GM19467 (cell line): ENCODE measurements at regions not wholly inside any gene's neighbourhood (a gene's known extent, or its start where the extent isn't known, plus 50 kb on each side); places are given as distances from the start of the nearest gene placed in this dataset.
"Not testable (repeated sequence)": the region's sequence is repeated elsewhere in the genome, so short reads cannot be mapped to it uniquely, and the experiment has no call there.

Source experiments
- ATAC-seq: cut with Tn5 transposase; IDR thresholded peaks from one replicate; pipeline ENCODE4 v1.9.1; 2021; ENCODE audit warnings: mild to moderate bottlenecking, moderate library complexity; ENCODE audit not compliant: unreplicated experiment

- no peak for ATAC-seq
These were observed 292.6 kb downstream of the C12orf75 start for GRCh38 chr12:105622846-105623736.

DNA sequence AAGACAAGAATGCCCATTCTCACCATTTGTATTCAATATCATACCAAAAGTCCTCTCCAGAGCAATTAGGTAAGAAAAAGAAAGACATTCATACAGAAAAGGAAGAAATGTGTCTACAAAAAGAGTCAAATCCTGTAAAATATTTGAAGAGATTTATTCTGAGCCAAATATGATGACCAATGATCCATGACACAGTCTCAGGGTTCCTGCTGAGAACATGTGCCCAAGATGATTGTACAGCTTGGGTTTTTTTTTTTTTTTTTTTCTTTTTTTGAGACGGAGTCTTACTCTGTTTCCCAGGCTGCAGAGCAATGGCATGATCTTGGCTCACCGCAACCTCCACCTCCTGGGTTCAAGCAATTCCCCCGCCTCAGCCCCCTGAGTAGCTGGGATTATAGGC is 296.2 kb downstream of the C12orf75 start:
- no peak for ATAC-seq

DNA sequence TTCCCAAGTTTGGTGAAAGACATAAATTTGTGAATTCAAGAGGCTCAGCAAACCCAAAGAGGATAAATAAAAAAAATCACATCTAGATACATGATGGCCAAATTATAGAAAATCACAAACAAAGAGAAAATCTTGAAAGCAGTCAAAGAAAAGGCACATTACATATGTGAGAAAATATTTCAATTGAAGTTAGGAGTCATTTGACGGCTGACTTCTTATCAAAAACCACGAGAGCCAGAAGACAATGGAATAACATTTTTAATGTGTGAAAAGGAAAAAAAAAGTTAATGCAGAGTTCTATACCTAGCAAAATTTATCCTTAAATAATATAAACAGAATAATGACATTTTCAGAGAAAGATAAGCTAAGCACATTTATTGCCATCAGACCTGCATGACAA is 307.0 kb downstream of the C12orf75 start:
- ATAC-seq = no peak

- no peak for ATAC-seq
These were observed 310.3 kb downstream of the C12orf75 start for GRCh38 chr12:105640761-105641160.

DNA sequence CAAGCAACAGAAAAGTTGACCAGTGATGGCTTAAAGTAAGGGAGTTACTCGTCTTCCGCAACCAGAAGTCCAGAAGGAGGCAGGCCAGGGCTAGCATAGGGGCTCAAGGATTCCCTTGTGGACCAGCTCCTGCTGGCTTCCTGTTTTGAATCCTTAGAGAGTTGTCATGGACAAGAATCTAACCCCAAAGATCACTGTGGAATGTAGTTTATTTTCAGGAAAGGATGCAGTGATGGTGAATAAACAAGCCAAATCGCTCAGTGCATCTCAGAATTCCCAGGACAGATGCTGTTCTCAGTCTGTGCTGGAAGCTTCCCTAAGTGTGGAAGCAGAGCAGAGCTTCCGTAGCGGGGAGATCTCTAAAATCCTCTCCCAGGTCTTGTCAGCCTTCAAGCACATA is 311.3 kb downstream of the C12orf75 start:
- no peak for ATAC-seq

DNA sequence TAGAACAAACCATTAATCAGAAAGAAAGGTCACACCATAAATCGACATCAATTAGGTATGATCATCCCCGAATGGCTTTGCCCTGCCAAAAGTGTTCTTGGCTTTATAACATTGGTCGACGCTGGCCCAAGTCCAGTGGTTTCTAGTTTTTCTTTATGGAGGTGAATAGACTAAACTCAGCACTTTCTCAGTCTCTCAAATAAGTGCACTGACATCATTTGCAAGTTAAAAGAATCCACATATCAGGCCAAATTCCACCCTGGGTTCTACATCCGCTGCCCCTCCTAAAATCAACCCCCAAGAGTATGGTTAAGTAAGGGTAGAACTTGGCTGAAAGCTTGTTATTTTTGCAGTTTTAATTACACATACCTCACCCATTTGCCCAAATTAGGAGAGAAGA is 314.3 kb downstream of the C12orf75 start:
- ATAC-seq = no peak

DNA sequence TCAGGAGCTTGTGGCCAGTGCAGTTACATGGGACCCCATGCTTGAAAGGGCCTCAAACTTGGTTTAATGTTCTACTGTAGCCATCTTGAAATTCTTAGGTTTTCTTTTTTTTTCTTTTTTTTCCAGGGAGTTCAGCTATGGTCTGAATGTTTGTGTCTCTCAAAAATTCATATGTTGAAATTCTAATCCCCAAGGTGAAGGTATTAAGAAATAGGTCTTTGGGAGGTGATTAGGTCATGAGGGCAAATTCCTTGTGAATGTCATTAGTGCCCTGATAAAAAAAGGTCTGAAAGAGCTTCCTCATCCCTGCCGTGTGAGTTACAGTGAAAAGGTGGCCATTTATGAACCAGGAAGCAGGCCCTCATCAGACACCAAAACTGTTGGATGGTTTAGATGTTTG is 324.1 kb downstream of the C12orf75 start:
- no peak for ATAC-seq

GRCh38 chr12:105658389-105658788 is 327.9 kb downstream of the C12orf75 start:
- no peak for ATAC-seq

DNA sequence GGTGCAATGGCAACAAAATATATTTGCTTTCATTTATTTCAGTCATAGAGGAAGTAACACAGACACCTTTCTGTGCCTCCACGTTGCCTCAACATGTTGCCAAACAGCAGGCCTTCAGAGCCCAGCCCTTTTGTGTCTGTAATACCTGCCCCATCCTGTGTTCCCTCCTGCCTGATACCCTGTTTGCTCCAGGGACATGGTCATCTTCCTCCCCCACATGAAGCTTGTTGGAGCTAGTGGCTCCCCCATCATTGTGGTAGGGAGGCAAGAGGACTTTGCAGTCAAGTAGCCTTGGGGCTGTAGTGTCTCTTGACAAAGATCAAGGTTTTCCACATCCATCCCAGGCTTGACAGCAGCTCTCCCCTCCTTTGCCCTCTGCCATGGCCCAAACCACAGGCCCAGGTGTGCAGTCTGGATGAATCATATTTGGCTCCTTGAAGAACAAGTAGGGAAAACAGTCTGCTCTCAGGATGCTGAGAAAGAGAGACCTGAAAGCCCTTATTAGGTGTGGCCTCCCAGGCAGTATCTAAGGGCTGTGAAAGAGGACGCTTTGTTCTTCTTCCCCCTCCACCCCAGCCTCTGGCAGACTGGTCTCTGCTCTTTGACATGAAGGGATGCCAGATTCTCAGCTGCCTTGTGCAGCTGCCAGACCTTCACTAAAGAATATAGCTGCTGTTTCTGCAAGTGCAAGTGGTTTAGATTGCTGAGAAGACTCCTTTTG is 329.0 kb downstream of the C12orf75 start:
- ATAC-seq = no peak

GRCh38 chr12:105664765-105665164 is 334.3 kb downstream of the C12orf75 start:
- ATAC-seq = not testable (repeated sequence)

GRCh38 chr12:105665366-105665765 is 334.9 kb downstream of the C12orf75 start:
- ATAC-seq = no peak

- no peak for ATAC-seq
These were observed 337.7 kb downstream of the C12orf75 start for GRCh38 chr12:105667973-105668743.

GRCh38 chr12:105670672-105671071 is 340.2 kb downstream of the C12orf75 start:
- ATAC-seq = no peak

GRCh38 chr12:105671720-105672119 is 341.2 kb downstream of the C12orf75 start:
- ATAC-seq = no peak

- ATAC-seq = no peak
These were observed 341.9 kb downstream of the C12orf75 start for GRCh38 chr12:105672121-105672975.

DNA sequence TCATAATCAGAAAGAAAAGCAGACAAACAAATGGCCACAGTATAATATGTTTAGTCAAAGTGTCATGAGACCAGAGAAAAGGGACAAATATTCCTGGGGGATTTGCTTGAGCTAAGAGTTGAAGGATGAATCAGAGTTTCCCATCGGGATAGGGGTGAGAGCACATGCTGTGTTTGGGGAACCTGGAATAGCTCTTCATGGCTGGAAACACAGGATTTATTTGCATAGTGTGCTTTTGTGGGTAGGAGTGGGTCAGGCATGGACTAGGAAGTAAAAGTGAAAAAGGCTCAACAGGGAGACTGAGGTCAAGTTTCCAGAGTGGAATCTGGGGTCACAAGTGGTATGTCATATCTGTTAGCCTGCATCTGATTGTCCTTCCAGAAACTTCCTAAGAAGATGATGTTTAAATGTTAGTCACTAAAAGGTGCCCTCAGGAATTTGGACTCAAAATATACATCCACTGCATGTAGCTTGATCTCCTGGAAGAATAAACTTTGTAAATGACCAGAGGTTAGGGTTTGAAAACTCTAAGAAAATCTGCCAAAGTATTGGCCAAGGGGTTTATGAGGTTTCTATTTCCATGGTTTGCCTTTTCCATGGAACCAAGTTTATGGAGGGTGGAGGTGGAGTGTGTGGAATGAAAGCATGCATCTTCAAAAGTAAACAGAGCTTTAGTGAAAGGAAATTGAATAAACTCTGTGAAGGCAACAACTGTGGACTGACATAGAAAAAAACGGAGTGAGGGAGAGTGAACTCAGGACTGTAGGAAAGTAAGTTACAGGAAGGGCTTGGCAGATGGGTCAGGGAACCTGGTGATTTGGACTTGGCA is 344.6 kb downstream of the C12orf75 start:
- no peak for ATAC-seq

GRCh38 chr12:105676694-105677093 is 346.2 kb downstream of the C12orf75 start:
- ATAC-seq = no peak

DNA sequence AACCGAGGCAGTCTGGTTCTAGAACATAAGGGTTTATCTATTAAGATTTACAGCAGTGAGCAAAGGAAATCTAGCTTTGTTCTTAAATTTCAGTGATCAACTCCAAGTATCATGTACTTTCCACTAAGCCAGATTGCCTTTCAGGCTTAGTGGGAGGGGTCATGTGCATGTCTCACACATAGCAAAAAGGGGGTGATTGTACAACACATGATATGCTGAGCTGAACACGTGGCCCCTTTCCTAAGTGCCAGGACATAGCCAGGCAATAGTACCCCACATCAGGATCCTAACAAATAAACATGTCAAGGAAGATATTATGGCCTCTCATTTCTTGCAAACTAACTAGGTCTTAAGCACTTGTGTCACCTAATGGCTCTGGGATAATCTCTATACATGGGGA is 347.2 kb downstream of the C12orf75 start:
- no peak for ATAC-seq

DNA sequence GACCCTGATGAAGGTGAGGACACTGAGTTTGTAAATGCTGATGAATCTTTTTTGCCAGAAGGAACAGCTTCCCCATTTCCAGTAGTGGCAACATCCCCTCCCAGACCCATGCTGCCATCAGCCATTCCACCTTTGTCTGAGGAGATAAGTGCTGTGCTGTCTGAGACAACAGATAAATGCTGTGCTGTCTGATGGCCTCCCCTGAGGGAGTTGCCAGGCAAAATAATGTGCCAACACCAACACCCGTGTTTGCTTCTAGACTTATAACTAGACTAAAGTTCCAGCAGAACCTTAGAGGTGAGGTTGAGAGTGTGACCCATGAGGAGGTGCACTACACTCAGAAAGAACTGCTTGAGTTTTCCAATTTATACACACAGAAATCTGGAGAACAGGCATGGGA is 349.5 kb downstream of the C12orf75 start:
- ATAC-seq = no peak

DNA sequence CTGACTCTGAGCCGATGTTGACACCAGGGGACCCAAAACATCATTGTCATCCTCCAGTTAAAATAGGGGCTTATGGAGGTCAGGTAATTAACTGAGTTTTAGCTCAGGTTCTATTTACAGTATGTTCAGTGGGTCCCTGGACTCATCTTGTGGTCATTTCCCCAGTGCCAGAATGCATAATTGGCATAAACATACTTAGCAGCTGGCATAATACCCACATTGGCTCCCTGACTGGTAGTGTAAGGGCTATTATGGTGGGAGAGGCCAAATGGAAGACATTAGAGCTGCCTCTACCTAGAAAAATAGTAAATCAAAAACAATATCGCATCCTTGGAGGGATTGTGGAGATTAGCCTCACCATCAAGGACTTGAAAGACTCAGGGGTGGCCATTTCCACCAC is 350.9 kb downstream of the C12orf75 start:
- no peak for ATAC-seq
